Chondrocyte (in vitro differentiated cells): ENCODE measurements at regions not wholly inside any gene's neighbourhood (a gene's known extent, or its start where the extent isn't known, plus 50 kb on each side); places are given as distances from the start of the nearest gene placed in this dataset.

ENCODE experiments used
- DNase-seq: peaks from one replicate; pipeline ENCODE4 v3.0.0; 2021; ENCODE audit warnings: mixed read lengths, low spot score
- H3K27ac Mint-ChIP-seq: one replicate; pipeline ENCODE4 v1.8.0; 2021; ENCODE audit warnings: mild to moderate bottlenecking, moderate library complexity, mixed read lengths; ENCODE audit not compliant: unreplicated experiment
- H3K27me3 Mint-ChIP-seq: 2 replicates; pipeline ENCODE4 v1.8.0; 2021; ENCODE audit warnings: low read depth, mixed read lengths
- H3K36me3 Mint-ChIP-seq: 2 replicates; pipeline ENCODE4 v1.8.0; 2021; ENCODE audit warnings: low read depth, mixed read lengths
- H3K4me1 Mint-ChIP-seq: 2 replicates; pipeline ENCODE4 v1.8.0; 2021; ENCODE audit warnings: low read depth, mild to moderate bottlenecking, mixed read lengths
- H3K4me3 Mint-ChIP-seq: one replicate; pipeline ENCODE4 v1.8.0; 2021; ENCODE audit warnings: mild to moderate bottlenecking, moderate library complexity, mixed read lengths; ENCODE audit not compliant: unreplicated experiment
- H3K9me3 Mint-ChIP-seq: 2 replicates; pipeline ENCODE4 v1.8.0; 2021; ENCODE audit warnings: low read depth, mixed read lengths
- TF ChIP-seq, protein P1 (sequence below): fragments of 200-600 bp; sonication (generic); IDR thresholded peaks from 2 replicates; pipeline ENCODE4 v1.5.0; 2021; ENCODE audit warnings: antibody characterized with exemption, mild to moderate bottlenecking, moderate library complexity

DNA sequence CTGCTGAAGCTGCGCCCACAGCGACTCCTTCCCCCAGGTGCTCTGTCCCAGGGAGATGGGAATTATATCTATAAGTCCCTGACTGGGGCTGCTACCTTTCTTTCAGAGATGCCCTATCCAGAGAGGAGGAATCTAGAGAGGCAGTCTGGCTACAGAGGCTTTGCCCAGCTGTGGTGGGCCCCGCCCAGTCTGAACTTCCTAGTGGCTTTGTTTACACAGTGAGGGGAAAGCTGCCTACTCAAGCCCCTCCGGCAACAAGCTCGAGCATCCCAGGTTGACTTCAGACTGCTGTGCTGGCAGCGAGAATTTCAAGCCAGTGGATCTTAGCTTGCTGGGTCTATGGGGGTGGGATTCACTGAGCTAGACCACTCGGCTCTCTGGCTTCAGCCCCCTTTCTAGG, 152.5 kb upstream of the MAP3K7 start:
- Mint-ChIP-seq H3K27me3 (peaks cover 6% of the 10 kb centered on the region), H3K9me3 (peaks cover 40% of the 10 kb centered on the region)

DNA sequence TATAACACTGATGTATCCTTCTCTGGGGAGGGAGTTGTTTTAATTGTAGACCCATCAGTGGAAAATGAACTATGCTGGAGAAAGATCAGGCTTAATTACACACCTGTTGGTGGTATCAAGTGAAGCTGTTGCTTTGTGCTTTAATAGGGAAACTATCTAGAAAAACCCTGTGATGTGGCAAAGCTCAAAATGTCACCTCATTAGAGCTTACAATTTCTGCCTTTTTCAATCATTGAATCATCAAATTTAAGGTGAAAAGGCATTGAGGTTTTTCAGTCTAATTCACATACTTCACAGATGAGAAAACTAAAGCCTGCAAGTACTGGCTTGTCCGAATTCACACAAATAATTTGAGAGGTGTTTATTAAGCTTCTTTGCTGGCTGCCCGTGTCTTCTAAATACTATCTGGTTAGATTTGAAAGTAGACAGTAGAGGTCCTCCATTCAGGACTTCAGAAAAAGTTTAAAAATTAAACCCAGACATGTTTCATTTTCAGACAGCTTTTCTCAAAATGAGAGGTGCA, 143.3 kb upstream of the MAP3K7 start:
- Mint-ChIP-seq H3K27me3 (peaks cover 3% of the 10 kb centered on the region), H3K27ac (no peak overlapping the region), H3K36me3 (peaks cover 2% of the 10 kb centered on the region), H3K4me3 (no peak overlapping the region), H3K9me3 (peaks cover 7% of the 10 kb centered on the region), H3K4me1 (peaks cover 5% of the 10 kb centered on the region)
- TF ChIP-seq, protein P1, sequence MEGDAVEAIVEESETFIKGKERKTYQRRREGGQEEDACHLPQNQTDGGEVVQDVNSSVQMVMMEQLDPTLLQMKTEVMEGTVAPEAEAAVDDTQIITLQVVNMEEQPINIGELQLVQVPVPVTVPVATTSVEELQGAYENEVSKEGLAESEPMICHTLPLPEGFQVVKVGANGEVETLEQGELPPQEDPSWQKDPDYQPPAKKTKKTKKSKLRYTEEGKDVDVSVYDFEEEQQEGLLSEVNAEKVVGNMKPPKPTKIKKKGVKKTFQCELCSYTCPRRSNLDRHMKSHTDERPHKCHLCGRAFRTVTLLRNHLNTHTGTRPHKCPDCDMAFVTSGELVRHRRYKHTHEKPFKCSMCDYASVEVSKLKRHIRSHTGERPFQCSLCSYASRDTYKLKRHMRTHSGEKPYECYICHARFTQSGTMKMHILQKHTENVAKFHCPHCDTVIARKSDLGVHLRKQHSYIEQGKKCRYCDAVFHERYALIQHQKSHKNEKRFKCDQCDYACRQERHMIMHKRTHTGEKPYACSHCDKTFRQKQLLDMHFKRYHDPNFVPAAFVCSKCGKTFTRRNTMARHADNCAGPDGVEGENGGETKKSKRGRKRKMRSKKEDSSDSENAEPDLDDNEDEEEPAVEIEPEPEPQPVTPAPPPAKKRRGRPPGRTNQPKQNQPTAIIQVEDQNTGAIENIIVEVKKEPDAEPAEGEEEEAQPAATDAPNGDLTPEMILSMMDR = no peak
- DNase-seq = no peak

More for the DNA sequence above, 152.5 kb upstream of the MAP3K7 start:
- Mint-ChIP-seq H3K36me3 (peaks cover 4% of the 10 kb centered on the region), H3K27ac (no peak overlapping the region), H3K4me1 (no peaks in the 10 kb centered on the region), H3K4me3 (no peak overlapping the region)
- DNase-seq = peak; percentile 50
- TF ChIP-seq, protein P1 = no peak

DNA sequence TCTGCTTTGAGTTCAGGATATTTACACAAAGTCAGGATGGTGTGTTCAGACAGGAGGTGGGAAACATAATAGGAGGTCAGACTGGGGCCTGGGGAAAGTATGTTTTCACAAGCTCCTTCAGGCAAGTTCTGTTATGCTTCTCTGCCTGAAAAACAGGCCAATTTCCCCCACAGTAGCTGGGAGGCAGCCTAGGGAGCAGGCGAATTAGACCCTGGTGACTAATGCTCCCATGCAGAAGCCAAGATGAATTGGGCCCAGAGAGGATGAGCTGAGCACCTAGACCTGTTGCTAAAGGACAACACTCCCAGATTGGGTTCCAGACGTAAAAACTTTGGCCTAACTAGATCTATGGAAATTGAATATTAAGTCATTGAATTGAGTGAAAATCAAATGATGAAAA, 142.2 kb upstream of the MAP3K7 start:
- no peak overlapping the region for H3K27ac Mint-ChIP-seq
- no peaks in the 10 kb centered on the region for H3K36me3 Mint-ChIP-seq
- peaks cover 5% of the 10 kb centered on the region for H3K4me1 Mint-ChIP-seq
- peaks cover 3% of the 10 kb centered on the region for H3K27me3 Mint-ChIP-seq
- TF ChIP-seq, protein P1 = no peak
- no peak overlapping the region for H3K4me3 Mint-ChIP-seq
- H3K9me3 Mint-ChIP-seq = no peaks in the 10 kb centered on the region
- DNase-seq = no peak

DNA sequence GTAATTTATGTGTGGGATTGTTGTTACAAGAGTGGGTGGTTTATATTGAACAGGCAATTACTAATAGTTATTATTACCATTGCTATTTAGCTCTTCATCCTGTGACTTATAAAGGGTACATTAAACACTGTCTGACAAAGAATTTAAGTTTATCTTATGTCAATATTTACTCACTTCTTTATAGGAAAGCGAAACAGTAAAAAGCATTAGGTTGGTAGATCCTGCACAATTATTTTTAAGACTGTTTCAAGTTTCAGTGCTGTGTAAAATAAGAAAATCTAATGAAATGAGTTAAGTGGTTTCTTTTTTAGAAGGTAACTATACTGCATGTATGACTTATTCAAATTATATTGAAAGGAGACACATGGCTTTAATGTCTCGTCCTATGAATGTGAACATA, 135.8 kb upstream of the MAP3K7 start:
- TF ChIP-seq, protein P1 = no peak
- Mint-ChIP-seq H3K4me3 (no peak overlapping the region), H3K27ac (no peak overlapping the region), H3K27me3 (peaks cover 2% of the 10 kb centered on the region), H3K4me1 (no peaks in the 10 kb centered on the region), H3K9me3 (no peaks in the 10 kb centered on the region), H3K36me3 (no peaks in the 10 kb centered on the region)
- no peak for DNase-seq

DNA sequence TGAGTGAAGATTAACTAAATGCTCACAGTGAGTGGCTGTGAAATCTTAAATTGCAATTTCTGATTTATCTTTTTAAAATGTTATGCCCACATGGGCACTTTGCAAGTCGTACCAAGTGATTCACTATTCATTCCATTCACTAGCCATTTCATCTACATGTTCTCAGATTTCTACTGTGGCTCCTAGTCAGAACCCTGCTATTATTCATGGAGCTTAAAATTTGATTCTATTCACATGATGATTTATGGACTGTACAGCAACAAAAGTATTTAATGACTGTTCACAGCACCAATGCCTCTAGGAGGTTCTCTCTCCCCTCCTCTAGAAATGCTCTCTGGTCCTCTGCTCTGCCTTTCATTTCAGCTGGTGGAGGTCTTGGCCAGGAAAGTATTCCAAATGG, 133.5 kb upstream of the MAP3K7 start:
- Mint-ChIP-seq H3K9me3 (no peaks in the 10 kb centered on the region), H3K36me3 (no peaks in the 10 kb centered on the region), H3K4me1 (no peaks in the 10 kb centered on the region), H3K27me3 (peaks cover 9% of the 10 kb centered on the region), H3K27ac (no peak overlapping the region), H3K4me3 (no peak overlapping the region)
- TF ChIP-seq, protein P1 = no peak
- no peak for DNase-seq
